NCI-H1092 treated with DMSO at 0.1 percent for 48 hours (cell line): ENCODE measurements at regions not wholly inside any gene's neighbourhood (a gene's known extent, or its start where the extent isn't known, plus 50 kb on each side); places are given as distances from the start of the nearest gene placed in this dataset.
"Not testable (repeated sequence)": the region's sequence is repeated elsewhere in the genome, so short reads cannot be mapped to it uniquely, and the experiment has no call there.

Experiments
- DNase-seq: peaks from one replicate; lab custom pipeline; 2025; lab: John Stamatoyannopoulos, UW

- DNase-seq = no peak
These were observed 972.6 kb downstream of the EFNA5 start for GRCh38 chr5:106698169-106698568.

GRCh38 chr5:106691701-106692100 is 979.0 kb downstream of the EFNA5 start:
- DNase-seq = no peak

GRCh38 chr5:106690585-106690984 is 980.2 kb downstream of the EFNA5 start:
- DNase-seq = no peak

GRCh38 chr5:106680330-106680729 is 990.4 kb downstream of the EFNA5 start:
- no peak for DNase-seq

GRCh38 chr5:106677057-106677456 is 993.7 kb downstream of the EFNA5 start:
- DNase-seq = no peak

GRCh38 chr5:106675687-106676086 is 995.0 kb downstream of the EFNA5 start:
- DNase-seq = no peak

- DNase-seq = no peak
These were observed 996.8 kb downstream of the EFNA5 start for GRCh38 chr5:106673941-106674340.

GRCh38 chr5:106661866-106662265 is 1008.9 kb downstream of the EFNA5 start:
- DNase-seq = no peak

GRCh38 chr5:106660681-106661080 is 1010.1 kb downstream of the EFNA5 start:
- DNase-seq = no peak

- DNase-seq = no peak
These were observed 1012.6 kb downstream of the EFNA5 start for GRCh38 chr5:106658150-106658549.

- DNase-seq = no peak
These were observed 1013.9 kb downstream of the EFNA5 start for GRCh38 chr5:106656821-106657220.

- no peak for DNase-seq
These were observed 1021.7 kb downstream of the EFNA5 start for GRCh38 chr5:106649031-106649430.

- DNase-seq = no peak
These were observed 1022.3 kb downstream of the EFNA5 start for GRCh38 chr5:106648401-106648800.

GRCh38 chr5:106646106-106646505 is 1024.6 kb downstream of the EFNA5 start:
- DNase-seq = no peak

GRCh38 chr5:106640511-106640910 is 1030.2 kb downstream of the EFNA5 start:
- no peak for DNase-seq

GRCh38 chr5:106639488-106639887 is 1031.2 kb downstream of the EFNA5 start:
- no peak for DNase-seq

GRCh38 chr5:106637275-106637674 is 1033.5 kb downstream of the EFNA5 start:
- no peak for DNase-seq

- DNase-seq = no peak
These were observed 1036.4 kb downstream of the EFNA5 start for GRCh38 chr5:106634375-106634774.

- DNase-seq = no peak
These were observed 1036.9 kb downstream of the EFNA5 start for GRCh38 chr5:106633825-106634224.

GRCh38 chr5:106628456-106628855 is 1042.3 kb downstream of the EFNA5 start:
- DNase-seq = not testable (repeated sequence)

GRCh38 chr5:106610041-106610440 is 1060.7 kb downstream of the EFNA5 start:
- no peak for DNase-seq

- DNase-seq = no peak
These were observed 1069.1 kb downstream of the EFNA5 start for GRCh38 chr5:106601620-106602019.

- DNase-seq = no peak
These were observed 1069.9 kb downstream of the EFNA5 start for GRCh38 chr5:106600803-106601202.

GRCh38 chr5:106595864-106596263 is 1074.9 kb downstream of the EFNA5 start:
- no peak for DNase-seq

- DNase-seq = no peak
These were observed 1086.5 kb downstream of the EFNA5 start for GRCh38 chr5:106584268-106584667.
